GM19240 (cell line): ENCODE measurements at regions not wholly inside any gene's neighbourhood (a gene's known extent, or its start where the extent isn't known, plus 50 kb on each side); places are given as distances from the start of the nearest gene placed in this dataset.

Experiments
- DNase-seq: peaks from one replicate; pipeline ENCODE4 v3.0.0; 2011; ENCODE audit warnings: low spot score; ENCODE audit not compliant: insufficient read length

GRCh38 chr5:165460911-165461310, 1955.5 kb downstream of the MAT2B start:
- no peak for DNase-seq

GRCh38 chr5:165477546-165477945, 1972.1 kb downstream of the MAT2B start:
- no peak for DNase-seq

GRCh38 chr5:165495829-165496380, 1990.5 kb downstream of the MAT2B start:
- no peak for DNase-seq

GRCh38 chr5:165497707-165498106, 1992.3 kb downstream of the MAT2B start:
- DNase-seq = no peak

- DNase-seq = no peak
These were observed 1997.7 kb downstream of the MAT2B start for GRCh38 chr5:165502893-165503691.

GRCh38 chr5:165504674-165505073, 1999.3 kb downstream of the MAT2B start:
- DNase-seq = no peak

GRCh38 chr5:165508286-165508685, 2002.9 kb downstream of the MAT2B start:
- no peak for DNase-seq

GRCh38 chr5:165508861-165509260, 2003.4 kb downstream of the MAT2B start:
- no peak for DNase-seq

GRCh38 chr5:165521816-165522610, 2016.6 kb downstream of the MAT2B start:
- no peak for DNase-seq

GRCh38 chr5:165525271-165525670, 2019.9 kb downstream of the MAT2B start:
- DNase-seq = no peak

GRCh38 chr5:165526357-165526756, 2020.9 kb downstream of the MAT2B start:
- no peak for DNase-seq

GRCh38 chr5:165527577-165527976, 2022.2 kb downstream of the MAT2B start:
- DNase-seq = no peak

- DNase-seq = no peak
These were observed 2032.6 kb downstream of the MAT2B start for GRCh38 chr5:165538065-165538464.

GRCh38 chr5:165559645-165560044, 2054.2 kb downstream of the MAT2B start:
- DNase-seq = no peak

GRCh38 chr5:165560648-165561047, 2055.2 kb downstream of the MAT2B start:
- DNase-seq = no peak

GRCh38 chr5:165565911-165566310, 2060.5 kb downstream of the MAT2B start:
- DNase-seq = no peak

- DNase-seq = no peak
These were observed 2064.1 kb downstream of the MAT2B start for GRCh38 chr5:165569551-165569950.

GRCh38 chr5:165573445-165573844, 2068.0 kb downstream of the MAT2B start:
- DNase-seq = no peak

GRCh38 chr5:165574100-165574499, 2068.7 kb downstream of the MAT2B start:
- DNase-seq = no peak

- DNase-seq = no peak
These were observed 2071.4 kb downstream of the MAT2B start for GRCh38 chr5:165576678-165577275.

GRCh38 chr5:165579911-165580310, 2074.5 kb downstream of the MAT2B start:
- DNase-seq = no peak

- no peak for DNase-seq
These were observed 2089.3 kb downstream of the MAT2B start for GRCh38 chr5:165594693-165595092.
